Activated CD8-positive, alpha-beta T cell treated with anti-CD3 and anti-CD28 coated beads for 36 hours (primary cell): ENCODE measurements at regions not wholly inside any gene's neighbourhood (a gene's known extent, or its start where the extent isn't known, plus 50 kb on each side); places are given as distances from the start of the nearest gene placed in this dataset.
A peak's percentile ranks its signal among the peaks of the same experiment; 100 is the strongest.

Source experiments
- ATAC-seq: fragments of 200-7000 bp; cut with Tn5 transposase; one replicate; pipeline ENCODE4 v1.10.0; 2021; ENCODE audit warnings: mild to moderate bottlenecking, moderate library complexity
- CTCF ChIA-PET: fragments of 350-600 bp; sonication (Branson Sonifier 250); formaldehyde crosslinking; loops from one replicate; lab custom pipeline; 2021; ENCODE audit warnings: antibody characterized with exemption; lab: Charles Lee
- POLR2A ChIA-PET: fragments of 350-600 bp; sonication (Branson Sonifier 250); formaldehyde crosslinking; loops from one replicate; lab custom pipeline; 2021; ENCODE audit warnings: antibody characterized with exemption; lab: Charles Lee
- DNase-seq: peaks from one replicate; pipeline ENCODE4 v3.0.0-alpha.2; 2020
- H3K27ac Mint-ChIP-seq: one replicate; pipeline ENCODE4 v1.8.0; 2021; ENCODE audit warnings: mild to moderate bottlenecking, mixed read lengths
- H3K27me3 Mint-ChIP-seq: one replicate; pipeline ENCODE4 v1.8.0; 2021; ENCODE audit warnings: mixed read lengths
- H3K36me3 Mint-ChIP-seq: one replicate; pipeline ENCODE4 v1.8.0; 2021; ENCODE audit warnings: low read depth, mixed read lengths
- H3K4me1 Mint-ChIP-seq: one replicate; pipeline ENCODE4 v1.8.0; 2021; ENCODE audit warnings: low read depth, mixed read lengths
- H3K4me3 Mint-ChIP-seq: one replicate; pipeline ENCODE4 v1.8.0; 2021; ENCODE audit warnings: mild to moderate bottlenecking, moderate library complexity, mixed read lengths
- H3K9me3 Mint-ChIP-seq: one replicate; pipeline ENCODE4 v1.8.0; 2021; ENCODE audit warnings: mixed read lengths
- CTCF ChIP-seq: fragments of 200-600 bp; IDR thresholded peaks from one replicate; pipeline ENCODE4 v1.8.0; 2022; ENCODE audit warnings: antibody characterized with exemption, mild to moderate bottlenecking
- intact Hi-C: fragments of 100-400 bp; cut with micrococcal nuclease; formaldehyde crosslinking; loops from one replicate; pipeline ENCODE4 v1.10.0; 2022

GRCh38 chr13:40074338-40074737, 418.9 kb downstream of the COG6 start:
- no peak for DNase-seq
- intact Hi-C loops = no loop called here
- no peak for TF ChIP-seq CTCF
- no peak overlapping the region for H3K27ac Mint-ChIP-seq
- H3K27me3 Mint-ChIP-seq = no peaks in the 10 kb centered on the region
- H3K4me3 Mint-ChIP-seq = no peak overlapping the region
- ChIA-PET POLR2A (interaction anchor here (0.6 kb wide), 1 partner anchor 547 kb away, joined by 3 read pairs; no protein-coding TSS in a partner anchor), CTCF (interaction anchor here (1.2 to 1.6 kb wide), 2 partner anchors 13 to 62 kb away, joined by 3 read pairs; no protein-coding TSS in a partner anchor)
- H3K36me3 Mint-ChIP-seq = no peaks in the 10 kb centered on the region
- peaks cover 25% of the 10 kb centered on the region for H3K4me1 Mint-ChIP-seq
- no peaks in the 10 kb centered on the region for H3K9me3 Mint-ChIP-seq
- ATAC-seq = no peak

- H3K4me3 Mint-ChIP-seq = no peak overlapping the region
- no peaks in the 10 kb centered on the region for H3K9me3 Mint-ChIP-seq
- intact Hi-C loops = no loop called here
- H3K27ac Mint-ChIP-seq = no peak overlapping the region
- ATAC-seq (no peak), DNase-seq (no peak)
- CTCF ChIA-PET = interaction anchor here (0.6 to 1.6 kb wide), 3 partner anchors 14 to 63 kb away, joined by 3 read pairs; no protein-coding TSS in a partner anchor
- H3K4me1 Mint-ChIP-seq = peaks cover 18% of the 10 kb centered on the region
- no peaks in the 10 kb centered on the region for H3K27me3 Mint-ChIP-seq
- H3K36me3 Mint-ChIP-seq = no peaks in the 10 kb centered on the region
- POLR2A ChIA-PET = no interaction called here
- TF ChIP-seq CTCF = no peak
Measured at GRCh38 chr13:40075281-40075680, 419.8 kb downstream of the COG6 start.

DNA sequence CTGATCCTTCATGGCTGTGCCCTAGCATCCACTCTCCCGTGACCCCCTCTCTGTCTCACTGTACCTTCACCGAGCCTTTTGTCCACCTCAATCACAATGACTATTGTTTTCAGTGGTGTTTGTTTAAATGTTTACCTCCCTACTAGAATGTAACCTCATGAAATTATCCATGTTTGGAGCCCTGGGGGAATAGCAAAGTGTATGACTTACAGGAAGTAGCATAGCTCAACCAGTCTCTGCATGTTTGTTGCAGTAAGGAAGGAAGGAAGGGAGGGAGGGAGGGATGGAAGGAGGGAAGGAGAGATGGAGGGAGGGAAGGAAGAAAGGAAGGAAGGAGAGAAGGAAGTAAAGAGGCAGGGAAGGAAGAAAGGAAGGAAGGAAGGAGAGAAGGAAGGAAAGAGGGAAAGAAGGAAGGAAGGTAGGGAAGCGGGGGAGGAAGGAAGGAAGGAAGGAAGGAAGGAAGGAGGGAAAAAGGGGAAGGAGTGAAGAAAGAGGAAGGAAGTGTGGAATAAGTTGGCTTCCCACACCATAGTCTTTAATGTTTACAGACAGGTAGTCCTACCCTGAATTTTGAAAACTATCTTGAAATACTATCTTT, 421.4 kb downstream of the COG6 start:
- no peak overlapping the region for H3K4me3 Mint-ChIP-seq
- intact Hi-C loops = no loop called here
- DNase-seq = no peak
- no peak overlapping the region for H3K27ac Mint-ChIP-seq
- no peaks in the 10 kb centered on the region for H3K36me3 Mint-ChIP-seq
- ChIA-PET CTCF (interaction anchor here (1.3 to 4.0 kb wide), 2 partner anchors 8 to 134 kb away, joined by 4 to 25 read pairs; no protein-coding TSS in a partner anchor), POLR2A (no interaction called here)
- no peaks in the 10 kb centered on the region for H3K9me3 Mint-ChIP-seq
- no peak for TF ChIP-seq CTCF
- no peaks in the 10 kb centered on the region for H3K27me3 Mint-ChIP-seq
- peaks cover 12% of the 10 kb centered on the region for H3K4me1 Mint-ChIP-seq
- no peak for ATAC-seq

GRCh38 chr13:40077396-40078027, 422.1 kb downstream of the COG6 start:
- H3K9me3 Mint-ChIP-seq = no peaks in the 10 kb centered on the region
- intact Hi-C loops = no loop called here
- H3K27me3 Mint-ChIP-seq = no peaks in the 10 kb centered on the region
- ChIA-PET POLR2A (no interaction called here), CTCF (interaction anchor here (1.3 to 4.0 kb wide), 2 partner anchors 8 to 135 kb away, joined by 4 to 25 read pairs; no protein-coding TSS in a partner anchor)
- H3K4me1 Mint-ChIP-seq = peaks cover 12% of the 10 kb centered on the region
- peak; percentile 27 for ATAC-seq
- H3K36me3 Mint-ChIP-seq = no peaks in the 10 kb centered on the region
- DNase-seq = no peak
- H3K27ac Mint-ChIP-seq = no peak overlapping the region
- TF ChIP-seq CTCF = no peak
- no peak overlapping the region for H3K4me3 Mint-ChIP-seq

DNA sequence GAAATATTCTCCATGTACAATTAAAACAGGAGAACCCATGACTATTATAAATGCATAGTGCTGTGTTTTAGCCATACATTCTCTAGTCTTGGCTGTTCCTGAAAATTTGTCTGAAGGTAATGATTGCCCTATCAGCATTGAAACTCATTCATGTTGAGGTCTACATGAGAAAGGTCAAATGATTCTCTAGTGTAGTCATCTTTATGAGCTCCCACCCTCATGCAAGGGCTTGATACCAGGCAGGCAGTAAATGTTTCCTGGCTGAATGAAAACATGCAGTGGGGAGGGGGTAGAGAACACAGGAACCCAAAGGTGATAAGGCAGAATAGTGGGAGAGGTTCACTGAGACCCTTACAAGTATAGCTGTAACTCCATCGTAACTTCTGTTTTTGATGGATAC, 424.3 kb downstream of the COG6 start:
- ATAC-seq (no peak), DNase-seq (no peak)
- ChIA-PET CTCF (interaction anchor here (4.0 kb wide), 1 partner anchor 10 kb away, joined by 25 read pairs; no protein-coding TSS in a partner anchor), POLR2A (interaction anchor here (0.9 kb wide), 1 partner anchor 70 kb away, joined by 3 read pairs; no protein-coding TSS in a partner anchor)
- no peak for TF ChIP-seq CTCF
- Mint-ChIP-seq H3K4me3 (no peak overlapping the region), H3K4me1 (peaks cover 12% of the 10 kb centered on the region), H3K27me3 (no peaks in the 10 kb centered on the region), H3K9me3 (no peaks in the 10 kb centered on the region), H3K27ac (no peak overlapping the region), H3K36me3 (no peaks in the 10 kb centered on the region)
- intact Hi-C loops = no loop called here
